Esophagus muscularis mucosa (tissue), 4 donors: ENCODE measurements at regions not wholly inside any gene's neighbourhood (a gene's known extent, or its start where the extent isn't known, plus 50 kb on each side); places are given as distances from the start of the nearest gene placed in this dataset.

Source experiments
- EP300 ChIP-seq: sonication (generic); formaldehyde crosslinking; IDR thresholded peaks from one replicate; pipeline ENCODE4 v1.6.1; 2017; ENCODE audit warnings: antibody characterized with exemption
- POLR2A ChIP-seq: fragments of 450-650 bp; IDR thresholded peaks from one replicate; pipeline ENCODE4 v1.6.1; 2017; ENCODE audit warnings: antibody characterized with exemption, moderate library complexity, mild to moderate bottlenecking, low read depth
- POLR2AphosphoS5 ChIP-seq, 2 donors: sonication (generic); formaldehyde crosslinking; IDR thresholded peaks; one replicate each; pipeline ENCODE4 v1.6.1; 2017; ENCODE audit warnings: antibody characterized with exemption in 2 of 2
- TF ChIP-seq, protein P1 (sequence below), 3 experiments: fragments of 200-600 bp in 2 of 3; fragments of 450-650 bp in 1 of 3; sonication (generic) in 2 of 3; IDR thresholded peaks; one replicate each; pipeline ENCODE4 v1.5.1; 2017 to 2019; ENCODE audit warnings: antibody characterized with exemption in 3 of 3, mild to moderate bottlenecking in 2 of 3, moderate library complexity in 1 of 3

DNA sequence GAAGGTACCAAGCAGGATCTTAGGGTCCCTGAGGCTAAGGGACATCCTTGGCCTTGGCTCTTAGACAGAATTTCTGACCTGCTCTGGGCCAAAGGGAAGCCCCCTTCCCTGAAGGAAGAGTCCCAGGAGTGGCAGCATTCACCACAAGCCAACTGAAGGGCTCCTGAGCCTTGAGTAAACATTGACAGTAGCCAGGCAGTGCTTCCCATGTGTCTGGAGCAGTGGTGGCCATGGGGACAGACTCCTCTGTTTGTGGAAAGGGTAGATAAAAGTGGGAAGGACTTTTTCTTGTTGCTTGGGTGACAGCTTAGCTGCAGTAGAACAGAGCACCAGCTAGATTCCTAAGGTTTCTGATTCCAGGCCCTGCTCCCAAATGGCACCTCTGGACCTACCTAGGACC, 61.4 kb upstream of the VLDLR start:
- TF ChIP-seq, protein P1, sequence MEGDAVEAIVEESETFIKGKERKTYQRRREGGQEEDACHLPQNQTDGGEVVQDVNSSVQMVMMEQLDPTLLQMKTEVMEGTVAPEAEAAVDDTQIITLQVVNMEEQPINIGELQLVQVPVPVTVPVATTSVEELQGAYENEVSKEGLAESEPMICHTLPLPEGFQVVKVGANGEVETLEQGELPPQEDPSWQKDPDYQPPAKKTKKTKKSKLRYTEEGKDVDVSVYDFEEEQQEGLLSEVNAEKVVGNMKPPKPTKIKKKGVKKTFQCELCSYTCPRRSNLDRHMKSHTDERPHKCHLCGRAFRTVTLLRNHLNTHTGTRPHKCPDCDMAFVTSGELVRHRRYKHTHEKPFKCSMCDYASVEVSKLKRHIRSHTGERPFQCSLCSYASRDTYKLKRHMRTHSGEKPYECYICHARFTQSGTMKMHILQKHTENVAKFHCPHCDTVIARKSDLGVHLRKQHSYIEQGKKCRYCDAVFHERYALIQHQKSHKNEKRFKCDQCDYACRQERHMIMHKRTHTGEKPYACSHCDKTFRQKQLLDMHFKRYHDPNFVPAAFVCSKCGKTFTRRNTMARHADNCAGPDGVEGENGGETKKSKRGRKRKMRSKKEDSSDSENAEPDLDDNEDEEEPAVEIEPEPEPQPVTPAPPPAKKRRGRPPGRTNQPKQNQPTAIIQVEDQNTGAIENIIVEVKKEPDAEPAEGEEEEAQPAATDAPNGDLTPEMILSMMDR (IDR thresholded peaks at IDR 0.05), result no peak
- TF ChIP-seq POLR2A (no peak), EP300 (no peak), POLR2AphosphoS5 (IDR thresholded peaks at IDR 0.05) (no peak)
